Cardiac fibroblast (primary cell): ENCODE measurements at regions not wholly inside any gene's neighbourhood (a gene's known extent, or its start where the extent isn't known, plus 50 kb on each side); places are given as distances from the start of the nearest gene placed in this dataset.
"Not testable (repeated sequence)": the region's sequence is repeated elsewhere in the genome, so short reads cannot be mapped to it uniquely, and the experiment has no call there.

Experiments
- DNase-seq, 2 donors: peaks; one replicate each; pipeline versions ENCODE4 v3.0.0 to v3.0.0-alpha.2; 2010; ENCODE audit warnings: low read depth in 2 of 2
- H3K4me3 ChIP-seq, 2 donors: replicated peaks in 1 of 2; 1 replicate in 1 of 2; 2 replicates in 1 of 2; pipeline ENCODE4 v1.5.1; 2011; ENCODE audit warnings: low read depth in 2 of 2, low read length in 2 of 2, mild to moderate bottlenecking in 2 of 2, moderate library complexity in 1 of 2
- TF ChIP-seq, protein P1 (sequence below): IDR thresholded peaks from one replicate; pipeline ENCODE4 v1.5.1; 2011; ENCODE audit warnings: low read depth, mild to moderate bottlenecking, low read length, inconsistent platforms

DNA sequence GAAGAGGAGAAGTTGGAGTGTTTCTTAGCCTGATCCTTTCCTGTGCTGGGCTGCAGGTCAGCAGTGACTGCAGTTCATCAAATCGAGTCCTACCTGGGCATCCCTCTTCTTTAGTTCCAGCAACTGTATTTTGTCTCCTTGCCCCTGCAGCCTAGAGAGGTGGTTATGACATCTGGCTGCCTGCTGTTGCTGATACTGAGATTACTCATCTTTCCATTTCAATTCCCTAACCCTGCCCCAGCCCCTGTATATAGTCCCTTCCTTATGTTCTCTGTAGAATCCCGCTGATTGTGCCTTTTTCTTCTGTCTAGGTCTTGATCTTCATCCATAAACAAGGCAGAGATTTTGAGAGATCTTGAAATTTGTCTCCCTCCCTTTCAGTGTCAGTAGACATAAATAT, 393.3 kb downstream of the EDEM1 start:
- TF ChIP-seq, protein P1, sequence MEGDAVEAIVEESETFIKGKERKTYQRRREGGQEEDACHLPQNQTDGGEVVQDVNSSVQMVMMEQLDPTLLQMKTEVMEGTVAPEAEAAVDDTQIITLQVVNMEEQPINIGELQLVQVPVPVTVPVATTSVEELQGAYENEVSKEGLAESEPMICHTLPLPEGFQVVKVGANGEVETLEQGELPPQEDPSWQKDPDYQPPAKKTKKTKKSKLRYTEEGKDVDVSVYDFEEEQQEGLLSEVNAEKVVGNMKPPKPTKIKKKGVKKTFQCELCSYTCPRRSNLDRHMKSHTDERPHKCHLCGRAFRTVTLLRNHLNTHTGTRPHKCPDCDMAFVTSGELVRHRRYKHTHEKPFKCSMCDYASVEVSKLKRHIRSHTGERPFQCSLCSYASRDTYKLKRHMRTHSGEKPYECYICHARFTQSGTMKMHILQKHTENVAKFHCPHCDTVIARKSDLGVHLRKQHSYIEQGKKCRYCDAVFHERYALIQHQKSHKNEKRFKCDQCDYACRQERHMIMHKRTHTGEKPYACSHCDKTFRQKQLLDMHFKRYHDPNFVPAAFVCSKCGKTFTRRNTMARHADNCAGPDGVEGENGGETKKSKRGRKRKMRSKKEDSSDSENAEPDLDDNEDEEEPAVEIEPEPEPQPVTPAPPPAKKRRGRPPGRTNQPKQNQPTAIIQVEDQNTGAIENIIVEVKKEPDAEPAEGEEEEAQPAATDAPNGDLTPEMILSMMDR = no peak
- no peak overlapping the region for H3K4me3 ChIP-seq
- no peak for DNase-seq

DNA sequence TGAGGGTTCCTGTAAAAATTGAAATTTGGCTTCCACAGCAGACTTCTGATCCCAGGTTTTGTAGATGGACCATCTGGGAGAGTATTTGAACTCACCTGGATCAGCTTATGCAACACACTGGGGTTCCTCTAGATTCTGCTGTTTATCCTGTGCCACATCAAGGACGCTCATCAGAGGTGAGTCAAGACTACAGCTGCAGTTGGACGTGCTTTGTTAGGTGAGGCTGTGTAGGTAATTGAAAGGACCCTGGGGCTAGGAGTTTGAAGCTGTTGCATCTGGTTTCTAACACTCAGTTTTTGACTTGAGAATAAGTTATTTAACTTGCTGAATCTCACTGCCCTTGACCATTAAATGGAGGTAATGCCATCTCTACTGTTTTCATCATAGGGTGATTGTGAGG, 394.2 kb downstream of the EDEM1 start:
- H3K4me3 ChIP-seq = no peak overlapping the region
- no peak for DNase-seq
- TF ChIP-seq, protein P1 = no peak

DNA sequence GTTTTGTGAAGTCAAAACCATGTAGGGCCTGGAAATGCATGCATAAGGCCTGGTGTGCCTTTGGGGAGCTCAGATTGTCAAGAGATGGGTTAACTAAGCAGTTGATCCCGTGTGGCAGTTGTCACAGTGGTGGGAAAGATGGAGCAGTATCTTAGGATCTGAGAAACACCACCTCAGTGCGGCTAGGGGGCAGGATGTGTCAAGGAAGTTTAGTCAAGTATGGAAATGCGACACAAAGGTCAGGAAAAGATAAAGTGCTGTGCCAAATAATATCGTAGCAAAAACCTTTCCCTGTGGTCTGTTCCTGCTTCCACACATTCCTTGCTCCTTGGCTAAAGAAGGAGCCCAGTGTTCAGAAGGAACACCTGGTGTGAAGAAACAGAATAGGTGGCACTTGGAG, 396.4 kb downstream of the EDEM1 start:
- DNase-seq = no peak
- TF ChIP-seq, protein P1 = no peak
- H3K4me3 ChIP-seq = no peak overlapping the region

DNA sequence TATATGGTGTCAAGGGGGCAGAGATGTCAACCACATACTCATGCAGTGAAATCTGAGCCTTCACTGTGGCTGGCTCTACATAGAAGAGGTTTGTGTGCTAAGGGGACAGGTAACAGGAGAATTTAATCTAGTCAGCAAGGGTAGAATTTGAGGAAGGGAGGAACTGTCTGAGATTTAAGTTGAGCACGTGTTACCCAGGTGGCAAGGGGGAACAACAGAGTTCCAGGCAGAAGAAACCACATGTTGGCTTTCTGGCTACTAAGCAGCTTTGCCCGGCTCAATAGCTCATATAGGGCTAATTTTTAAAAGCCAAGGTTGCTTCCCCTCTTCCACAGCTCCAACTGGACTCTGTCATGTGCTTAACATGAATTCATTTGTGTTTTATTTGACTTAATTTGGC, 397.6 kb downstream of the EDEM1 start:
- no peak overlapping the region for H3K4me3 ChIP-seq
- TF ChIP-seq, protein P1 = no peak
- no peak for DNase-seq

DNA sequence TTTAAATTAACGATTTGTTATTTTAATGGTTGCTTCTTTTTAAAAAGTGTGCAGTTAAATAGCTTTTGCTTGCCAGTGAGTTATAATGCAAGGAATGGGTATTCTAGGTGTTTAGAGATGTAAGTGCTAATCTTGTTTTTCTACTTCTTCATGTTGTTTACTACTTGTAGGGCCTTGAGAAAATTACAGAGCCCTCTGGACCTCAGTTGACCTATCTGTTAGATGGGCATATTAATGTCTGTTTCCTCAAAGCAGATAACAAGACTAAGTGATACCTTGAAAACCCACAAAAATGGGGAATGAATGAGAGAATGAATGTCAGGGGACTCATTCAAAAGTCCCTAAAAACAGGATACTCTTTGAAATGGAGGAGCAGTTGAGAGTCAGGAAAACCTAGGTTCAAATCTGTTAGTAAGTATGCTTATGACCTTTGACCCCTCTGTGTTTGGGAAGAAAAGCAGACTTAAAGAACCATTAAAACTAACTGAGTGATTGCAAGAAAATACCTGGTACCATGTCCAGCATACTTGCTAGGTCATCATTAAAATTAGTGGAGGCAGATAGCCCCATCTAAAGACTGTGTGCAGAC, 419.5 kb downstream of the EDEM1 start:
- H3K4me3 ChIP-seq = no peak overlapping the region
- no peak for DNase-seq
- TF ChIP-seq, protein P1 = no peak

DNA sequence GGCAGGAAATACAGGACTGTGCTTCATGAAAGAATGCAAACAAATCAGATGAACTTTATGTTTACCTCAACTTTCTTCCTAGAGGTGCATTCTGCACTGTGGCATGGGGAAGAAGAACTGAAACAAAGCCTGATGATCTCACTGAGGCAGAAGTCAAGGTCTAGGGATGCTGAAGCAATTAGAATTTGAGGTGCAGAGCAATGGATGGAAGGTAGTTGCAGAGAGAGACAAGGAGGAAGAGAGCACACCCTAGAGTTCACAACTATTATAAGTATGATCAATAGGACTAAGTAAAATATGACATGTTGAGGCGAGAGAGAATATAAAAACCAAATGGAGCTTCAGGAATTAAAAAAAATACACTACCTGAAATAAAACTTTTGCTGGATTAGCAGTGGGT, 420.1 kb downstream of the EDEM1 start:
- no peak for DNase-seq
- H3K4me3 ChIP-seq = no peak overlapping the region
- TF ChIP-seq, protein P1 = no peak

DNA sequence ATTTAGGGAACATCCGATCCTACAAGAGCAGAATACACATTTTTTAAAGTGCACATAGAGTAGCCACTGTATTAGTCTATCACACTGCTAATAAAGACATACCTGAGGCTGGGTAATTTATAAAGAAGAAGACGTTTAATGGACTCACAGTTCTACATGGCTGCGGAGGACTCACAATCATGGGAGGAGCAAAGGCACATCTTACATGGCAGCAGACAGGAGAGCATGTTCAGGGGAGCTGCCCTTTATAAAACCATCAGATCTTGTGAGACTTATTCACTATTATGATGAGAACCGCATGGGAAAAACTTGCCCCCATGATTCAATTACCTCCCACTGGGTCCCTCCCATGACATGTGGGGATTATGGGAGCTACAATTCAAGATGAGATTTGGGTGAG, 421.5 kb downstream of the EDEM1 start:
- DNase-seq, H3K4me3 ChIP-seq: not testable (repeated sequence)
